Caco-2 (cell line): ENCODE measurements at regions not wholly inside any gene's neighbourhood (a gene's known extent, or its start where the extent isn't known, plus 50 kb on each side); places are given as distances from the start of the nearest gene placed in this dataset.

Experiments used
- BruUV-seq: library from RNA; stranded (reverse); fragments of 400-500 nt; replicated peaks from 2 replicates; lab custom pipeline; 2021; lab: Mats Ljungman, UMichigan
- CTCF ChIA-PET: fragments of 300-600 bp; sonication (Branson Sonifier 250); formaldehyde crosslinking; loops from one replicate; lab custom pipeline; 2022; ENCODE audit warnings: antibody characterized with exemption; lab: Charles Lee
- POLR2A ChIA-PET: fragments of 300-600 bp; sonication (Branson Sonifier 250); formaldehyde crosslinking; loops from one replicate; lab custom pipeline; 2022; ENCODE audit warnings: antibody characterized with exemption; lab: Charles Lee
- DNase-seq, 2 experiments: peaks; one replicate each; pipeline versions ENCODE4 v3.0.0 to v3.0.0-alpha.2; 2020 to 2022
- H3K27me3 ChIP-seq: replicated peaks from 2 replicates; pipeline ENCODE4 v1.6.0; 2011; ENCODE audit warnings: low read length; ENCODE audit not compliant: control insufficient read depth, insufficient read depth
- H3K36me3 ChIP-seq: 2 replicates; pipeline ENCODE4 v1.5.1; 2011; ENCODE audit warnings: low read length; ENCODE audit not compliant: control insufficient read depth, insufficient read depth
- H3K4me1 ChIP-seq: fragments of 250-450 bp; sonication (Bioruptor Pico); 2 replicates; pipeline ENCODE4 v1.5.1; 2020; ENCODE audit warnings: mild to moderate bottlenecking
- H3K4me3 ChIP-seq: 2 replicates; pipeline ENCODE4 v1.5.1; 2011; ENCODE audit warnings: low read depth, mild to moderate bottlenecking, control low read depth, low read length
- H3K9me3 ChIP-seq: fragments of 250-450 bp; sonication (Bioruptor Pico); 2 replicates; pipeline ENCODE4 v1.5.1; 2020; ENCODE audit warnings: mild to moderate bottlenecking, moderate library complexity
- H3K27ac Mint-ChIP-seq: one replicate; pipeline ENCODE4 v1.8.0; 2022; ENCODE audit warnings: mixed read lengths; ENCODE audit not compliant: unreplicated experiment
- H3K27me3 Mint-ChIP-seq: one replicate; pipeline ENCODE4 v1.8.0; 2022; ENCODE audit warnings: mixed read lengths; ENCODE audit not compliant: insufficient read depth, unreplicated experiment
- H3K36me3 Mint-ChIP-seq: one replicate; pipeline ENCODE4 v1.8.0; 2022; ENCODE audit warnings: mild to moderate bottlenecking, mixed read lengths; ENCODE audit not compliant: insufficient read depth, unreplicated experiment
- H3K4me1 Mint-ChIP-seq: one replicate; pipeline ENCODE4 v1.8.0; 2022; ENCODE audit warnings: low read depth, mixed read lengths; ENCODE audit not compliant: unreplicated experiment
- H3K4me3 Mint-ChIP-seq: one replicate; pipeline ENCODE4 v1.8.0; 2022; ENCODE audit warnings: mild to moderate bottlenecking, moderate library complexity, mixed read lengths; ENCODE audit not compliant: unreplicated experiment
- H3K9me3 Mint-ChIP-seq: one replicate; pipeline ENCODE4 v1.8.0; 2022; ENCODE audit warnings: mixed read lengths; ENCODE audit not compliant: unreplicated experiment
- intact Hi-C: fragments of 100-400 bp; cut with micrococcal nuclease; formaldehyde crosslinking; loops from one replicate; pipeline ENCODE4 v1.10.0; 2022; ENCODE audit not compliant: unreplicated experiment
- TF ChIP-seq, protein P1 (sequence below), 2 experiments: fragments of 200-600 bp in 1 of 2; IDR thresholded peaks; 1 replicate in 1 of 2; 2 replicates in 1 of 2; pipeline versions ENCODE4 v1.5.1 to v1.8.0; 2011 to 2022; ENCODE audit warnings: antibody characterized with exemption in 1 of 2, control low read depth in 1 of 2, inconsistent platforms in 1 of 2, low read depth in 1 of 2, low read length in 1 of 2, mild to moderate bottlenecking in 1 of 2, moderate library complexity in 1 of 2; ENCODE audit not compliant: insufficient read depth in 1 of 2, severe bottlenecking in 1 of 2, unreplicated experiment in 1 of 2

DNA sequence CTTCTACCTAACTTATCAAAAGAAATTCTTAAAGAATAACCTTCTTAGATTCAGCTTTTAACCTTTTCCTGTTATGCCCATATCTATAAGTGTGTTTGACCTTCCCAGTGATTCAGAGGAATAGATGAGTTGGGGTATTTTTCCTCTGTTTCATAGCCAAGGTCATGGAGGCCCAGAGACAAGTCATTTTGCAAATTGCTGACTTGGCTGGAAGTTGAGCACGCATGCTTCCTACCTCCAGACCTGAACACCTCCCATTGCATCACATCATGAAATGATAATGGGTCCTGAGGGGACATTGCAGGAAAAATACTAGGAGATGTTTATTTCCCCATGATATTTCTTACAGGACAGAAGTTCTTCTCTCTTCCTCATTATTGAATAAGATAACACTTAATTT, 158.6 kb upstream of the LMCD1 start:
- Histone ChIP-seq H3K4me3 (no peak overlapping the region), H3K36me3 (no peaks in the 10 kb centered on the region), H3K4me1 (no peaks in the 10 kb centered on the region), H3K27me3 (no peaks in the 10 kb centered on the region), H3K9me3 (peaks cover 16% of the 10 kb centered on the region)
- no peak for DNase-seq
- intact Hi-C loops = no loop called here
- TF ChIP-seq, protein P1, sequence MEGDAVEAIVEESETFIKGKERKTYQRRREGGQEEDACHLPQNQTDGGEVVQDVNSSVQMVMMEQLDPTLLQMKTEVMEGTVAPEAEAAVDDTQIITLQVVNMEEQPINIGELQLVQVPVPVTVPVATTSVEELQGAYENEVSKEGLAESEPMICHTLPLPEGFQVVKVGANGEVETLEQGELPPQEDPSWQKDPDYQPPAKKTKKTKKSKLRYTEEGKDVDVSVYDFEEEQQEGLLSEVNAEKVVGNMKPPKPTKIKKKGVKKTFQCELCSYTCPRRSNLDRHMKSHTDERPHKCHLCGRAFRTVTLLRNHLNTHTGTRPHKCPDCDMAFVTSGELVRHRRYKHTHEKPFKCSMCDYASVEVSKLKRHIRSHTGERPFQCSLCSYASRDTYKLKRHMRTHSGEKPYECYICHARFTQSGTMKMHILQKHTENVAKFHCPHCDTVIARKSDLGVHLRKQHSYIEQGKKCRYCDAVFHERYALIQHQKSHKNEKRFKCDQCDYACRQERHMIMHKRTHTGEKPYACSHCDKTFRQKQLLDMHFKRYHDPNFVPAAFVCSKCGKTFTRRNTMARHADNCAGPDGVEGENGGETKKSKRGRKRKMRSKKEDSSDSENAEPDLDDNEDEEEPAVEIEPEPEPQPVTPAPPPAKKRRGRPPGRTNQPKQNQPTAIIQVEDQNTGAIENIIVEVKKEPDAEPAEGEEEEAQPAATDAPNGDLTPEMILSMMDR (IDR thresholded peaks at IDR 0.05; ENCODE audit: insufficient read depth in 1 of 2, low read depth in 1 of 2, low read length in 1 of 2, severe bottlenecking in 1 of 2, unreplicated experiment in 1 of 2) = no peak
- ChIA-PET POLR2A (no interaction called here), CTCF (no interaction called here)
- Mint-ChIP-seq H3K27me3 (no peaks in the 10 kb centered on the region), H3K4me3 (no peak overlapping the region), H3K9me3 (peaks cover 9% of the 10 kb centered on the region), H3K4me1 (no peaks in the 10 kb centered on the region), H3K27ac (no peak overlapping the region), H3K36me3 (no peaks in the 10 kb centered on the region)
- no TSS peak for BruUV-seq

DNA sequence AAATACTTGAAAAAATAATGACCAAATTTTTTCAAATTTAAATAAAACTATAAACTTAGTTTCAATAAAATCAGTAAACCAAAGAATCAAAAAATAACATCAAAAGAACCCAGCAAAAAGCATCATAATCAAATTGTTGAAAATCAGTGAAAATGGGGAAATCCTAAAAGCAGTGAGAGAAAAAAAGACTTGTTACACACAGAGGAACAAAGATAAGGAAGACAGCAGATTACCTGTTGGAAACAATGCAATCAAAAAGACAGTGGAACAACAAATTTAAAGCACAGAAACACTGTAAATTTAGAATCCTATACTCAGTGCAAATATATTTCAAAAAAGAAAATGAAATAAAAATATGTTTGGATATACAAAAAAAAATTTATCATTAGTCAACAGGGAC, 156.2 kb upstream of the LMCD1 start:
- POLR2A ChIA-PET = no interaction called here
- H3K9me3 Mint-ChIP-seq = peaks cover 9% of the 10 kb centered on the region

DNA sequence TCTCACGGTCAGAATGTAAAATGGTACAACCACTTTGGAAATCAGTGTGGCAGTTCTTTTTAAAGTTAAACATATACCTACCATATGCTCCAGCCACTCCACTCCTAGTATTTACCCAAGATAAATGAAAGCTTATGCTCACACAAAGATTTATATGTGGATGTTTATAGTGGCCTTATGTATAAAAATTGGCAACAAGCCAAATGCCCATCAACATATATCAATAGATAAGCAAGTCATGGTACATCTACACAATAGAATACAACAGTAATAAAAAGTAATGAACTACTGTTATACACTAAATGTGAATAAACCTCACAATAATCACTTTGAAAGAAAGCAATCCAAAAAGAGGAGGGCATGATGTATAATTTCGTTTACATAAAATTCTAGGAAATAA, 153.5 kb upstream of the LMCD1 start:
- no peaks in the 10 kb centered on the region for H3K4me1 ChIP-seq
- TF ChIP-seq, protein P1 (IDR thresholded peaks at IDR 0.05; ENCODE audit: insufficient read depth in 1 of 2, low read depth in 1 of 2, low read length in 1 of 2, severe bottlenecking in 1 of 2, unreplicated experiment in 1 of 2) = no peak
- no peaks in the 10 kb centered on the region for H3K36me3 Mint-ChIP-seq
- CTCF ChIA-PET = no interaction called here
- no peaks in the 10 kb centered on the region for H3K36me3 ChIP-seq
- no peak overlapping the region for H3K4me3 Mint-ChIP-seq
- intact Hi-C loops = no loop called here
- BruUV-seq = no TSS peak
- POLR2A ChIA-PET = no interaction called here
- no peak overlapping the region for H3K4me3 ChIP-seq
- peaks cover 9% of the 10 kb centered on the region for H3K9me3 Mint-ChIP-seq
- no peak overlapping the region for H3K27ac Mint-ChIP-seq
- DNase-seq = no peak
- H3K27me3 ChIP-seq = no peaks in the 10 kb centered on the region
- H3K4me1 Mint-ChIP-seq = no peaks in the 10 kb centered on the region
- no peaks in the 10 kb centered on the region for H3K27me3 Mint-ChIP-seq
- peaks cover 15% of the 10 kb centered on the region for H3K9me3 ChIP-seq

More for the DNA sequence above, 156.2 kb upstream of the LMCD1 start:
- no peak for DNase-seq
- no peaks in the 10 kb centered on the region for H3K27me3 ChIP-seq
- TF ChIP-seq, protein P1 (IDR thresholded peaks at IDR 0.05; ENCODE audit: insufficient read depth in 1 of 2, low read depth in 1 of 2, low read length in 1 of 2, severe bottlenecking in 1 of 2, unreplicated experiment in 1 of 2) = no peak
- peaks cover 16% of the 10 kb centered on the region for H3K9me3 ChIP-seq
- CTCF ChIA-PET = no interaction called here
- Mint-ChIP-seq H3K4me1 (no peaks in the 10 kb centered on the region), H3K4me3 (no peak overlapping the region), H3K36me3 (no peaks in the 10 kb centered on the region), H3K27ac (no peak overlapping the region), H3K27me3 (no peaks in the 10 kb centered on the region)
- intact Hi-C loops = no loop called here
- no peaks in the 10 kb centered on the region for H3K36me3 ChIP-seq
- no peak overlapping the region for H3K4me3 ChIP-seq
- no TSS peak for BruUV-seq
- no peaks in the 10 kb centered on the region for H3K4me1 ChIP-seq
